GM04504 (cell line): ENCODE measurements at regions not wholly inside any gene's neighbourhood (a gene's known extent, or its start where the extent isn't known, plus 50 kb on each side); places are given as distances from the start of the nearest gene placed in this dataset.

Source experiments
- DNase-seq: peaks from one replicate; pipeline ENCODE4 v3.0.0-alpha.2; 2012; ENCODE audit warnings: low read depth

GRCh38 chr14:26395726-26396125 lies 202.1 kb downstream of the NOVA1 start:
- DNase-seq: no peak

- no peak for DNase-seq
Observed at GRCh38 chr14:26394150-26394810, 203.6 kb downstream of the NOVA1 start.

- DNase-seq: no peak
Observed at GRCh38 chr14:26392498-26392897, 205.3 kb downstream of the NOVA1 start.

- DNase-seq: no peak
Observed at GRCh38 chr14:26389646-26390508, 208.0 kb downstream of the NOVA1 start.

- no peak for DNase-seq
Observed at GRCh38 chr14:26385310-26385709, 212.5 kb downstream of the NOVA1 start.

GRCh38 chr14:26382901-26383685 lies 214.7 kb downstream of the NOVA1 start:
- DNase-seq: no peak

GRCh38 chr14:26381405-26381804 lies 216.4 kb downstream of the NOVA1 start:
- no peak for DNase-seq

- no peak for DNase-seq
Observed at GRCh38 chr14:26380637-26381036, 217.2 kb downstream of the NOVA1 start.

- DNase-seq: no peak
Observed at GRCh38 chr14:26379951-26380350, 217.9 kb downstream of the NOVA1 start.

- no peak for DNase-seq
Observed at GRCh38 chr14:26377150-26377549, 220.7 kb downstream of the NOVA1 start.

- DNase-seq: no peak
Observed at GRCh38 chr14:26370115-26370514, 227.7 kb downstream of the NOVA1 start.

GRCh38 chr14:26363689-26364088 lies 234.1 kb downstream of the NOVA1 start:
- DNase-seq: no peak

GRCh38 chr14:26344596-26344995 lies 253.2 kb downstream of the NOVA1 start:
- DNase-seq: no peak

- DNase-seq: no peak
Observed at GRCh38 chr14:26339381-26339780, 258.5 kb downstream of the NOVA1 start.

- no peak for DNase-seq
Observed at GRCh38 chr14:26338231-26338630, 259.6 kb downstream of the NOVA1 start.

- DNase-seq: no peak
Observed at GRCh38 chr14:26334288-26334687, 263.5 kb downstream of the NOVA1 start.

- DNase-seq: no peak
Observed at GRCh38 chr14:26332966-26333365, 264.9 kb downstream of the NOVA1 start.

- no peak for DNase-seq
Observed at GRCh38 chr14:26330982-26331381, 266.9 kb downstream of the NOVA1 start.

- DNase-seq: no peak
Observed at GRCh38 chr14:26328791-26329190, 269.0 kb downstream of the NOVA1 start.

- DNase-seq: no peak
Observed at GRCh38 chr14:26323869-26324268, 274.0 kb downstream of the NOVA1 start.

GRCh38 chr14:26320886-26321285 lies 276.9 kb downstream of the NOVA1 start:
- DNase-seq: no peak

- no peak for DNase-seq
Observed at GRCh38 chr14:26319139-26319864, 278.5 kb downstream of the NOVA1 start.
